ENCODE measurements at regions not wholly inside any gene's neighbourhood (a gene's known extent, or its start where the extent isn't known, plus 50 kb on each side); places are given as distances from the start of the nearest gene placed in this dataset.

DNA sequence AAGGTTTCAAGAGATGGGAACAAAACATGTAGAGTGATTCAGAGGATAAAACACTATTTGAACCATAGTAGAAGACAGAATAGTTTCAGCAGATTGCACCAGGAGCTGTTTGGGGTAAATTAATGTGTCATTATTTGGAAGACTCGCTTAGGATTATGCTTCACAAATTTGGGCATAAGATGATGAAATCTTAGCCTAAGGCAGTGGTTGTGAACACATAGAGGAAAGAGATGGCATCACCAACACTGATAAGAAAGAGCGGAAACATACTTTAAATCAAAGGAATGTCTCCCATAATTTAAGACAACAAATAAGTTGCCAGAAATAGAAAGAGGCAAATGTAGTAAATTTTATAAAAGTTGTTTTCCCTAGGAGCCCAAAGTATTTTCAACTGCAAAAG is 66.1 kb upstream of the TBCA start:
- TF ChIP-seq, protein P1, sequence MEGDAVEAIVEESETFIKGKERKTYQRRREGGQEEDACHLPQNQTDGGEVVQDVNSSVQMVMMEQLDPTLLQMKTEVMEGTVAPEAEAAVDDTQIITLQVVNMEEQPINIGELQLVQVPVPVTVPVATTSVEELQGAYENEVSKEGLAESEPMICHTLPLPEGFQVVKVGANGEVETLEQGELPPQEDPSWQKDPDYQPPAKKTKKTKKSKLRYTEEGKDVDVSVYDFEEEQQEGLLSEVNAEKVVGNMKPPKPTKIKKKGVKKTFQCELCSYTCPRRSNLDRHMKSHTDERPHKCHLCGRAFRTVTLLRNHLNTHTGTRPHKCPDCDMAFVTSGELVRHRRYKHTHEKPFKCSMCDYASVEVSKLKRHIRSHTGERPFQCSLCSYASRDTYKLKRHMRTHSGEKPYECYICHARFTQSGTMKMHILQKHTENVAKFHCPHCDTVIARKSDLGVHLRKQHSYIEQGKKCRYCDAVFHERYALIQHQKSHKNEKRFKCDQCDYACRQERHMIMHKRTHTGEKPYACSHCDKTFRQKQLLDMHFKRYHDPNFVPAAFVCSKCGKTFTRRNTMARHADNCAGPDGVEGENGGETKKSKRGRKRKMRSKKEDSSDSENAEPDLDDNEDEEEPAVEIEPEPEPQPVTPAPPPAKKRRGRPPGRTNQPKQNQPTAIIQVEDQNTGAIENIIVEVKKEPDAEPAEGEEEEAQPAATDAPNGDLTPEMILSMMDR (IDR thresholded peaks at IDR 0.05) = no peak
- TF ChIP-seq, protein P2, sequence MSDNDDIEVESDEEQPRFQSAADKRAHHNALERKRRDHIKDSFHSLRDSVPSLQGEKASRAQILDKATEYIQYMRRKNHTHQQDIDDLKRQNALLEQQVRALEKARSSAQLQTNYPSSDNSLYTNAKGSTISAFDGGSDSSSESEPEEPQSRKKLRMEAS (IDR thresholded peaks at IDR 0.05; ENCODE audit: low read depth) = no peak
- TF ChIP-seq, protein P3, sequence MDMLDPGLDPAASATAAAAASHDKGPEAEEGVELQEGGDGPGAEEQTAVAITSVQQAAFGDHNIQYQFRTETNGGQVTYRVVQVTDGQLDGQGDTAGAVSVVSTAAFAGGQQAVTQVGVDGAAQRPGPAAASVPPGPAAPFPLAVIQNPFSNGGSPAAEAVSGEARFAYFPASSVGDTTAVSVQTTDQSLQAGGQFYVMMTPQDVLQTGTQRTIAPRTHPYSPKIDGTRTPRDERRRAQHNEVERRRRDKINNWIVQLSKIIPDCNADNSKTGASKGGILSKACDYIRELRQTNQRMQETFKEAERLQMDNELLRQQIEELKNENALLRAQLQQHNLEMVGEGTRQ (IDR thresholded peaks at IDR 0.05; ENCODE audit: borderline replicate concordance, low read depth, low read length) = no peak
- TF ChIP-seq GABPA (IDR thresholded peaks at IDR 0.05; ENCODE audit: low read depth) (no peak), RXRA (IDR thresholded peaks at IDR 0.05; ENCODE audit: borderline replicate concordance, low read depth) (no peak), SIN3A (IDR thresholded peaks at IDR 0.05; ENCODE audit: borderline replicate concordance, low read depth, low read length) (no peak), NFIC (IDR thresholded peaks at IDR 0.05; ENCODE audit: borderline replicate concordance) (no peak)
